AG09309 (cell line): ENCODE measurements at regions not wholly inside any gene's neighbourhood (a gene's known extent, or its start where the extent isn't known, plus 50 kb on each side); places are given as distances from the start of the nearest gene placed in this dataset.
A peak's percentile ranks its signal among the peaks of the same experiment; 100 is the strongest.

Experiments
- DNase-seq: peaks from one replicate; pipeline ENCODE4 v3.0.0-alpha.2; 2010; ENCODE audit warnings: low read depth
- H3K4me3 ChIP-seq: 2 replicates; pipeline ENCODE4 v1.5.1; 2011; ENCODE audit warnings: mild to moderate bottlenecking, low read depth, low read length, moderate library complexity; ENCODE audit not compliant: control insufficient read depth
- CTCF ChIP-seq: IDR thresholded peaks from 2 replicates; pipeline ENCODE4 v1.5.1; 2011; ENCODE audit warnings: mild to moderate bottlenecking, low read depth, low read length, inconsistent platforms; ENCODE audit not compliant: insufficient read depth, control insufficient read depth; ENCODE audit errors: missing control alignments

GRCh38 chr4:156595041-156595440 is 376.6 kb downstream of the PDGFC start:
- DNase-seq: no peak
- no peak overlapping the region for H3K4me3 ChIP-seq
- TF ChIP-seq CTCF: no peak

- H3K4me3 ChIP-seq: no peak overlapping the region
- no peak for DNase-seq
- TF ChIP-seq CTCF: no peak
Measured at GRCh38 chr4:156594624-156595023, 377.0 kb downstream of the PDGFC start.

GRCh38 chr4:156593464-156593863 is 378.1 kb downstream of the PDGFC start:
- peak; percentile 15 for TF ChIP-seq CTCF
- H3K4me3 ChIP-seq: no peak overlapping the region
- no peak for DNase-seq

- TF ChIP-seq CTCF: no peak
- DNase-seq: no peak
- H3K4me3 ChIP-seq: no peak overlapping the region
Measured at GRCh38 chr4:156591679-156592078, 379.9 kb downstream of the PDGFC start.

- H3K4me3 ChIP-seq: no peak overlapping the region
- no peak for TF ChIP-seq CTCF
- no peak for DNase-seq
Measured at GRCh38 chr4:156584100-156584499, 387.5 kb downstream of the PDGFC start.

GRCh38 chr4:156583265-156583664 is 388.3 kb downstream of the PDGFC start:
- DNase-seq: no peak
- TF ChIP-seq CTCF: no peak
- H3K4me3 ChIP-seq: no peak overlapping the region
